ENCODE measurements at regions not wholly inside any gene's neighbourhood (a gene's known extent, or its start where the extent isn't known, plus 50 kb on each side); places are given as distances from the start of the nearest gene placed in this dataset.
"Not testable (repeated sequence)": the region's sequence is repeated elsewhere in the genome, so short reads cannot be mapped to it uniquely, and the experiment has no call there.

- Histone ChIP-seq H3K27me3 (ENCODE audit: control insufficient read depth, insufficient read depth, low read length) (no peaks in the 10 kb centered on the region), H3K36me3 (ENCODE audit: control insufficient read depth, insufficient read depth, low read length) (no peaks in the 10 kb centered on the region), H3K4me3 (ENCODE audit: low read length) (no peak overlapping the region), H3K4me1 (ENCODE audit: control insufficient read depth, insufficient read depth, low read length) (no peaks in the 10 kb centered on the region), H3K9me3 (ENCODE audit: control insufficient read depth, low read depth, low read length) (no peaks in the 10 kb centered on the region), H3K27ac (ENCODE audit: low read length) (no peak overlapping the region)
- WGBS (ENCODE audit: insufficient coverage, low lambda C conversion rate) = no CpG with 5 or more reads among the region's 1 CpG
- no peak for DNase-seq
Observed at GRCh38 chrX:114097427-114097826, 486.5 kb upstream of the HTR2C start.

GRCh38 chrX:114095789-114096188 lies 488.1 kb upstream of the HTR2C start:
- H3K9me3 ChIP-seq (ENCODE audit: control insufficient read depth, low read depth, low read length) = no peaks in the 10 kb centered on the region
- H3K27me3 ChIP-seq (ENCODE audit: control insufficient read depth, insufficient read depth, low read length) = no peaks in the 10 kb centered on the region
- no peak overlapping the region for H3K4me3 ChIP-seq (ENCODE audit: low read length)
- no CpG with 5 or more reads among the region's 3 CpGs for WGBS (ENCODE audit: insufficient coverage, low lambda C conversion rate)
- no peaks in the 10 kb centered on the region for H3K36me3 ChIP-seq (ENCODE audit: control insufficient read depth, insufficient read depth, low read length)
- DNase-seq = no peak
- H3K27ac ChIP-seq (ENCODE audit: low read length) = no peak overlapping the region
- no peaks in the 10 kb centered on the region for H3K4me1 ChIP-seq (ENCODE audit: control insufficient read depth, insufficient read depth, low read length)

- Histone ChIP-seq H3K27ac (ENCODE audit: low read length) (no peak overlapping the region), H3K36me3 (ENCODE audit: control insufficient read depth, insufficient read depth, low read length) (no peaks in the 10 kb centered on the region), H3K9me3 (ENCODE audit: control insufficient read depth, low read depth, low read length) (no peaks in the 10 kb centered on the region), H3K4me1 (ENCODE audit: control insufficient read depth, insufficient read depth, low read length) (no peaks in the 10 kb centered on the region), H3K27me3 (ENCODE audit: control insufficient read depth, insufficient read depth, low read length) (no peaks in the 10 kb centered on the region), H3K4me3 (ENCODE audit: low read length) (no peak overlapping the region)
- WGBS (ENCODE audit: insufficient coverage, low lambda C conversion rate) = no CpG with 5 or more reads among the region's 1 CpG
- DNase-seq = no peak
Observed at GRCh38 chrX:114087543-114087942, 496.3 kb upstream of the HTR2C start.

GRCh38 chrX:114077773-114078172 lies 506.1 kb upstream of the HTR2C start:
- no peaks in the 10 kb centered on the region for H3K4me1 ChIP-seq (ENCODE audit: control insufficient read depth, insufficient read depth, low read length)
- no peaks in the 10 kb centered on the region for H3K9me3 ChIP-seq (ENCODE audit: control insufficient read depth, low read depth, low read length)
- WGBS (ENCODE audit: insufficient coverage, low lambda C conversion rate) = no CpG with 5 or more reads among the region's 3 CpGs
- DNase-seq = no peak
- no peak overlapping the region for H3K4me3 ChIP-seq (ENCODE audit: low read length)
- no peaks in the 10 kb centered on the region for H3K27me3 ChIP-seq (ENCODE audit: control insufficient read depth, insufficient read depth, low read length)
- H3K27ac ChIP-seq (ENCODE audit: low read length) = no peak overlapping the region
- no peaks in the 10 kb centered on the region for H3K36me3 ChIP-seq (ENCODE audit: control insufficient read depth, insufficient read depth, low read length)

- Histone ChIP-seq H3K36me3 (ENCODE audit: control insufficient read depth, insufficient read depth, low read length) (no peaks in the 10 kb centered on the region), H3K9me3 (ENCODE audit: control insufficient read depth, low read depth, low read length) (no peaks in the 10 kb centered on the region), H3K27ac (ENCODE audit: low read length) (no peak overlapping the region), H3K4me3 (ENCODE audit: low read length) (no peak overlapping the region), H3K4me1 (ENCODE audit: control insufficient read depth, insufficient read depth, low read length) (no peaks in the 10 kb centered on the region), H3K27me3 (ENCODE audit: control insufficient read depth, insufficient read depth, low read length) (no peaks in the 10 kb centered on the region)
- DNase-seq = no peak
- whole genome bisulfite sequencing (ENCODE audit: insufficient coverage, low lambda C conversion rate) = no CpG with 5 or more reads among the region's 4 CpGs
Observed at GRCh38 chrX:114075073-114075673, 508.7 kb upstream of the HTR2C start.

GRCh38 chrX:114073926-114074325 lies 510.0 kb upstream of the HTR2C start:
- WGBS (ENCODE audit: insufficient coverage, low lambda C conversion rate) = no CpG with 5 or more reads among the region's 3 CpGs
- H3K36me3 ChIP-seq (ENCODE audit: control insufficient read depth, insufficient read depth, low read length) = no peaks in the 10 kb centered on the region

GRCh38 chrX:114071412-114071811 lies 512.5 kb upstream of the HTR2C start:
- Histone ChIP-seq H3K27ac (ENCODE audit: low read length) (no peak overlapping the region), H3K9me3 (ENCODE audit: control insufficient read depth, low read depth, low read length) (no peaks in the 10 kb centered on the region), H3K27me3 (ENCODE audit: control insufficient read depth, insufficient read depth, low read length) (no peaks in the 10 kb centered on the region), H3K4me1 (ENCODE audit: control insufficient read depth, insufficient read depth, low read length) (no peaks in the 10 kb centered on the region), H3K4me3 (ENCODE audit: low read length) (no peak overlapping the region), H3K36me3 (ENCODE audit: control insufficient read depth, insufficient read depth, low read length) (no peaks in the 10 kb centered on the region)
- no peak for DNase-seq
- WGBS (ENCODE audit: insufficient coverage, low lambda C conversion rate) = no CpG with 5 or more reads among the region's 5 CpGs

More at GRCh38 chrX:114073926-114074325, 510.0 kb upstream of the HTR2C start:
- no peaks in the 10 kb centered on the region for H3K4me1 ChIP-seq (ENCODE audit: control insufficient read depth, insufficient read depth, low read length)
- DNase-seq = no peak
- H3K9me3 ChIP-seq (ENCODE audit: control insufficient read depth, low read depth, low read length) = no peaks in the 10 kb centered on the region
- no peaks in the 10 kb centered on the region for H3K27me3 ChIP-seq (ENCODE audit: control insufficient read depth, insufficient read depth, low read length)
- no peak overlapping the region for H3K27ac ChIP-seq (ENCODE audit: low read length)
- no peak overlapping the region for H3K4me3 ChIP-seq (ENCODE audit: low read length)

- Histone ChIP-seq H3K9me3 (ENCODE audit: control insufficient read depth, low read depth, low read length) (no peaks in the 10 kb centered on the region), H3K36me3 (ENCODE audit: control insufficient read depth, insufficient read depth, low read length) (no peaks in the 10 kb centered on the region), H3K4me1 (ENCODE audit: control insufficient read depth, insufficient read depth, low read length) (no peaks in the 10 kb centered on the region), H3K27ac (ENCODE audit: low read length) (no peak overlapping the region), H3K27me3 (ENCODE audit: control insufficient read depth, insufficient read depth, low read length) (no peaks in the 10 kb centered on the region), H3K4me3 (ENCODE audit: low read length) (no peak overlapping the region)
- no CpG with 5 or more reads among the region's 4 CpGs for WGBS (ENCODE audit: insufficient coverage, low lambda C conversion rate)
- no peak for DNase-seq
Observed at GRCh38 chrX:114065577-114066223, 518.2 kb upstream of the HTR2C start.

GRCh38 chrX:114061226-114061625 lies 522.7 kb upstream of the HTR2C start:
- H3K27ac ChIP-seq (ENCODE audit: low read length) = no peak overlapping the region
- no peaks in the 10 kb centered on the region for H3K4me1 ChIP-seq (ENCODE audit: control insufficient read depth, insufficient read depth, low read length)
- H3K9me3 ChIP-seq (ENCODE audit: control insufficient read depth, low read depth, low read length) = no peaks in the 10 kb centered on the region
- H3K36me3 ChIP-seq (ENCODE audit: control insufficient read depth, insufficient read depth, low read length) = no peaks in the 10 kb centered on the region
- no peaks in the 10 kb centered on the region for H3K27me3 ChIP-seq (ENCODE audit: control insufficient read depth, insufficient read depth, low read length)
- DNase-seq = no peak
- H3K4me3 ChIP-seq (ENCODE audit: low read length) = no peak overlapping the region

- H3K27ac ChIP-seq (ENCODE audit: low read length) = peak overlapping the region; percentile 51
Observed at GRCh38 chrX:114058988-114059418, 524.9 kb upstream of the HTR2C start.

GRCh38 chrX:114057422-114057821 lies 526.5 kb upstream of the HTR2C start:
- DNase-seq; H3K36me3 ChIP-seq (ENCODE audit: control insufficient read depth, insufficient read depth, low read length): not testable (repeated sequence)
- no CpG with 5 or more reads among the region's 11 CpGs for WGBS (ENCODE audit: insufficient coverage, low lambda C conversion rate)

More at GRCh38 chrX:114058988-114059418, 524.9 kb upstream of the HTR2C start:
- Histone ChIP-seq H3K9me3 (ENCODE audit: control insufficient read depth, low read depth, low read length) (no peaks in the 10 kb centered on the region), H3K4me3 (ENCODE audit: low read length) (peak overlapping the region; percentile 28), H3K36me3 (ENCODE audit: control insufficient read depth, insufficient read depth, low read length) (no peaks in the 10 kb centered on the region), H3K27me3 (ENCODE audit: control insufficient read depth, insufficient read depth, low read length) (no peaks in the 10 kb centered on the region), H3K4me1 (ENCODE audit: control insufficient read depth, insufficient read depth, low read length) (no peaks in the 10 kb centered on the region)
- WGBS (ENCODE audit: insufficient coverage, low lambda C conversion rate) = no CpG with 5 or more reads among the region's 15 CpGs
- DNase-seq = peak in 1 of 2 donors; percentile 32

More at GRCh38 chrX:114057422-114057821, 526.5 kb upstream of the HTR2C start:
- H3K9me3 ChIP-seq (ENCODE audit: control insufficient read depth, low read depth, low read length); H3K27me3 ChIP-seq (ENCODE audit: control insufficient read depth, insufficient read depth, low read length); H3K4me1 ChIP-seq (ENCODE audit: control insufficient read depth, insufficient read depth, low read length); H3K4me3 ChIP-seq (ENCODE audit: low read length); H3K27ac ChIP-seq (ENCODE audit: low read length): not testable (repeated sequence)

Measured in large intestine (tissue), 3 donors.